CD14-positive monocyte (primary cell): ENCODE measurements at regions not wholly inside any gene's neighbourhood (a gene's known extent, or its start where the extent isn't known, plus 50 kb on each side); places are given as distances from the start of the nearest gene placed in this dataset.

ENCODE experiments used
- DNase-seq, 3 donors: peaks; one replicate each; pipeline ENCODE4 v3.0.0-alpha.2; 2011 to 2022
- H2AFZ ChIP-seq: 2 replicates; pipeline ENCODE4 v1.6.0; 2012; ENCODE audit warnings: mild to moderate bottlenecking, low read depth, low read length, inconsistent platforms; ENCODE audit not compliant: insufficient read depth, poor library complexity, severe bottlenecking
- H3K27ac ChIP-seq, 2 donors: 1 replicate in 1 of 2; 2 replicates in 1 of 2; pipeline ENCODE4 v1.5.1; 2012 to 2013; ENCODE audit warnings: low read length in 2 of 2, control low read depth in 1 of 2, inconsistent platforms in 1 of 2, low read depth in 1 of 2, mild to moderate bottlenecking in 1 of 2
- H3K27me3 ChIP-seq, 2 donors: one replicate each; pipeline versions ENCODE4 v1.6.0 to v1.6.1; 2011 to 2013; ENCODE audit warnings: low read length in 2 of 2; ENCODE audit not compliant: control insufficient read depth in 2 of 2, insufficient read depth in 2 of 2
- H3K36me3 ChIP-seq, 2 donors: replicated peaks in 1 of 2; 1 replicate in 1 of 2; 2 replicates in 1 of 2; pipeline versions ENCODE4 v1.5.1 to v1.6.1; 2012 to 2013; ENCODE audit warnings: low read length in 2 of 2, control low read depth in 1 of 2, inconsistent platforms in 1 of 2, mild to moderate bottlenecking in 1 of 2; ENCODE audit not compliant: insufficient read depth in 2 of 2, control insufficient read depth in 1 of 2
- H3K4me1 ChIP-seq, 2 donors: 1 replicate in 1 of 2; 2 replicates in 1 of 2; pipeline versions ENCODE4 v1.5.1 to v1.6.1; 2012 to 2013; ENCODE audit warnings: low read length in 2 of 2, control low read depth in 1 of 2, inconsistent platforms in 1 of 2, mild to moderate bottlenecking in 1 of 2, moderate library complexity in 1 of 2; ENCODE audit not compliant: insufficient read depth in 2 of 2, control insufficient read depth in 1 of 2
- H3K4me2 ChIP-seq: replicated peaks from 2 replicates; pipeline ENCODE3; 2012; ENCODE audit warnings: low read length, moderate library complexity, mild to moderate bottlenecking; ENCODE audit not compliant: poor library complexity, severe bottlenecking; ENCODE audit errors: extremely low read depth
- H3K4me3 ChIP-seq, 3 experiments: fragments of 200-600 bp in 1 of 3; sonication (generic) in 1 of 3; replicated peaks in 1 of 3; 1 replicate in 2 of 3; 2 replicates in 1 of 3; pipeline ENCODE4 v1.5.1; 2011 to 2013; ENCODE audit warnings: low read length in 3 of 3, mild to moderate bottlenecking in 3 of 3, control low read depth in 2 of 3, low read depth in 2 of 3, inconsistent platforms in 1 of 3, moderate library complexity in 1 of 3
- H3K79me2 ChIP-seq: 2 replicates; pipeline ENCODE4 v1.6.0; 2012; ENCODE audit warnings: mild to moderate bottlenecking, control low read depth, inconsistent platforms, low read length, moderate library complexity; ENCODE audit not compliant: insufficient read depth
- H3K9ac ChIP-seq: 2 replicates; pipeline ENCODE4 v1.6.0; 2017; ENCODE audit warnings: low read length, mild to moderate bottlenecking; ENCODE audit not compliant: insufficient read depth, poor library complexity, severe bottlenecking
- H3K9me3 ChIP-seq, 2 donors: replicated peaks in 1 of 2; 1 replicate in 1 of 2; 2 replicates in 1 of 2; pipeline versions ENCODE4 v1.5.1 to v1.6.1; 2012 to 2013; ENCODE audit warnings: low read length in 2 of 2, control low read depth in 1 of 2; ENCODE audit not compliant: control insufficient read depth in 1 of 2, insufficient read depth in 1 of 2
- H4K20me1 ChIP-seq: 2 replicates; pipeline ENCODE4 v1.6.0; 2012; ENCODE audit warnings: mild to moderate bottlenecking, low read length, control low read depth, moderate library complexity; ENCODE audit not compliant: insufficient read depth
- H3K27ac Mint-ChIP-seq, 7 donors: one replicate each; pipeline ENCODE4 v1.8.0; 2020; ENCODE audit warnings: mild to moderate bottlenecking in 7 of 7, mixed read lengths in 7 of 7, moderate library complexity in 6 of 7, inconsistent platforms in 2 of 7
- H3K27me3 Mint-ChIP-seq, 3 donors: one replicate each; pipeline ENCODE4 v1.8.0; 2021 to 2022; ENCODE audit warnings: low read depth in 3 of 3, mild to moderate bottlenecking in 3 of 3, mixed read lengths in 3 of 3, moderate library complexity in 3 of 3, inconsistent platforms in 1 of 3
- H3K36me3 Mint-ChIP-seq, 2 donors: one replicate each; pipeline ENCODE4 v1.8.0; 2020; ENCODE audit warnings: mixed read lengths in 2 of 2, inconsistent platforms in 1 of 2, mild to moderate bottlenecking in 1 of 2
- H3K4me1 Mint-ChIP-seq: one replicate; pipeline ENCODE4 v1.8.0; 2020; ENCODE audit warnings: mild to moderate bottlenecking, mixed read lengths
- H3K4me3 Mint-ChIP-seq, 2 donors: one replicate each; pipeline ENCODE4 v1.8.0; 2020; ENCODE audit warnings: mild to moderate bottlenecking in 2 of 2, mixed read lengths in 2 of 2, moderate library complexity in 1 of 2
- H3K9me3 Mint-ChIP-seq, 7 donors: one replicate each; pipeline ENCODE4 v1.8.0; 2020 to 2022; ENCODE audit warnings: mixed read lengths in 7 of 7, mild to moderate bottlenecking in 6 of 7, moderate library complexity in 6 of 7, inconsistent platforms in 2 of 7
- WGBS: methylation state at CpG from one replicate; pipeline ENCODE4 v1.1.5; 2013; ENCODE audit warnings: missing lambda C conversion rate; ENCODE audit not compliant: insufficient coverage; 5-methylcytosine and 5-hydroxymethylcytosine counted together
- intact Hi-C, 2 donors: fragments of 100-400 bp; cut with micrococcal nuclease; formaldehyde crosslinking; loops; one replicate each; pipeline versions ENCODE4 v1.15.0 to v1.15.1; 2023
- TF ChIP-seq, protein P1 (sequence below): fragments of 200-600 bp; IDR thresholded peaks from one replicate; pipeline ENCODE4 v1.8.0; 2022; ENCODE audit warnings: antibody characterized with exemption, mild to moderate bottlenecking

DNA sequence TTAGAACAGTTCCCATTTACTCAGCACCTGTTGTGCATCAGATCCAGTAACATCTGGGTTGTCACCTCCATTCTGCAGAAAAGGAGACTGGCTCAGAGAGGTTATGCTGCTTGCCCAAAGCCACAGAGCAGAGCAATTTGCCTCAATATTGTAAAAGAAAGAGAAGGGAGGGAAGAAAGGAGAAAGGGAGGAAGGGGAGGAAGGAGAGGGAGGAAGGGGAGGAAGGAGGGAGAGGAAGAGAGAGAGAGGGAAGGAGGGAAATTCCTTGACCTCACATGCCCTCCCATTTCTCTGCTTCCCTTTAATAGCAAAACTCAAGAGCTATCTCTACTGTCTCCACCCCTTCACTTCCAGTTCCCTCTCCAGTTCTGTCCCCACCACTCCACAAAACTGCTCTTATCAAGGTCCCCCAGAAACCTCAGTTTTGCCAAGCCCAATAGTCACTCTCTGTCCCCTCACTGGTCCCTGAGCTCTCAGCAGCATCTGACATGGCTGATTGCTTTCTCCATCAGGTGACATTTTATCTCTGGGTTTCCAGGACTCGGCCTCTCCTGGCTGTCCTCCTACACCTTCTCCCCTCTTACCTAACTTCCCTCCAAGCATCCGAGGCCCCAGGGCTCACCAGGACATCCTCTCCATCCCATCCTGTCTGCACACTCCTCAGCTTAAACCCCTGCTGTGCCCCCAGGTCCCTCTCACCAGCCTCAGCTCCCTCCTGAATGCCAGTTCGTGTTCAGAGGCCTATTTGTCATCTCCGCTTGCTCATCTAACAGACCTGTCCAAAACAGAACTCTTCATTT, 104.7 kb upstream of the LINGO1 start:
- Mint-ChIP-seq H3K4me3 (no peak overlapping the region), H3K27me3 (peaks cover 4 to 12% (median 7%) of the 10 kb centered on the region in 3 donors), H3K4me1 (peaks cover 4% of the 10 kb centered on the region), H3K36me3 (no peaks in the 10 kb centered on the region), H3K9me3 (no peaks in the 10 kb centered on the region), H3K27ac (peak overlapping the region in 1 of 7 donors; percentile 29)
- Histone ChIP-seq H3K4me1 (no peaks in the 10 kb centered on the region), H3K9ac (no peak overlapping the region), H3K27ac (no peak overlapping the region), H4K20me1 (no peaks in the 10 kb centered on the region), H3K27me3 (peaks cover 0 to 7% of the 10 kb centered on the region in 2 donors), H3K4me2 (no peak overlapping the region), H3K36me3 (no peaks in the 10 kb centered on the region), H3K9me3 (no peaks in the 10 kb centered on the region), H2AFZ (no peak overlapping the region), H3K4me3 (no peak overlapping the region), H3K79me2 (no peaks in the 10 kb centered on the region)
- TF ChIP-seq, protein P1, sequence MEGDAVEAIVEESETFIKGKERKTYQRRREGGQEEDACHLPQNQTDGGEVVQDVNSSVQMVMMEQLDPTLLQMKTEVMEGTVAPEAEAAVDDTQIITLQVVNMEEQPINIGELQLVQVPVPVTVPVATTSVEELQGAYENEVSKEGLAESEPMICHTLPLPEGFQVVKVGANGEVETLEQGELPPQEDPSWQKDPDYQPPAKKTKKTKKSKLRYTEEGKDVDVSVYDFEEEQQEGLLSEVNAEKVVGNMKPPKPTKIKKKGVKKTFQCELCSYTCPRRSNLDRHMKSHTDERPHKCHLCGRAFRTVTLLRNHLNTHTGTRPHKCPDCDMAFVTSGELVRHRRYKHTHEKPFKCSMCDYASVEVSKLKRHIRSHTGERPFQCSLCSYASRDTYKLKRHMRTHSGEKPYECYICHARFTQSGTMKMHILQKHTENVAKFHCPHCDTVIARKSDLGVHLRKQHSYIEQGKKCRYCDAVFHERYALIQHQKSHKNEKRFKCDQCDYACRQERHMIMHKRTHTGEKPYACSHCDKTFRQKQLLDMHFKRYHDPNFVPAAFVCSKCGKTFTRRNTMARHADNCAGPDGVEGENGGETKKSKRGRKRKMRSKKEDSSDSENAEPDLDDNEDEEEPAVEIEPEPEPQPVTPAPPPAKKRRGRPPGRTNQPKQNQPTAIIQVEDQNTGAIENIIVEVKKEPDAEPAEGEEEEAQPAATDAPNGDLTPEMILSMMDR = no peak
- intact Hi-C loops = no loop called here
- WGBS = 46% methylated on average over 4 of the region's 4 CpGs
- no peak for DNase-seq

DNA sequence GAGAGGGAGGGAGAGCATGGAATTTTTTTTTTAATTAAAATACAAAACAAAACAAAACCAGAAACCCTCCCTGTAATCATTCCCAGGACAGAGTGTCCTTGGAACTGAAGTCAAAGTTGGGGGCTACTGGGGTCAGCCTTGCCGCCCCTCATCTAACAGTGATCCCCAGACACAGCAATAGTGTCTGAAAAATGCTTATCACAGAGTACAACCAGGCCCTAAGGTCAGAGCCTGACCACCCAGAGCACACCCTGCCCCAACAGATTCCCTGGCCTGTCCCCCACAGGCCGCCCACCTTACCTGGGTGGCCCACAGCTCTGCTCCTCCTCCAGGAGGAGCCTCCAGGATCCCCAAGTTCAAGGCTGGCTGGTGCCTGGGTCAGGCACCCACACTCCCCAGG, 101.6 kb upstream of the LINGO1 start:
- Mint-ChIP-seq H3K9me3 (no peaks in the 10 kb centered on the region), H3K4me1 (peaks cover 4% of the 10 kb centered on the region), H3K27ac (no peak overlapping the region), H3K36me3 (no peaks in the 10 kb centered on the region), H3K27me3 (peaks cover 4 to 11% (median 5%) of the 10 kb centered on the region in 3 donors), H3K4me3 (no peak overlapping the region)
- no peaks in the 10 kb centered on the region for H3K36me3 ChIP-seq
- no peak overlapping the region for H3K27ac ChIP-seq
- no peak overlapping the region for H3K9ac ChIP-seq
- 92% methylated on average over 2 of the region's 2 CpGs for WGBS
- H3K9me3 ChIP-seq = no peaks in the 10 kb centered on the region
- H3K4me3 ChIP-seq = no peak overlapping the region
- H3K27me3 ChIP-seq = peaks cover 0 to 7% of the 10 kb centered on the region in 2 donors
- no peaks in the 10 kb centered on the region for H3K4me1 ChIP-seq
- DNase-seq = no peak
- intact Hi-C loops = no loop called here
- no peaks in the 10 kb centered on the region for H3K79me2 ChIP-seq
- TF ChIP-seq, protein P1 = no peak
- no peak overlapping the region for H2AFZ ChIP-seq
- H4K20me1 ChIP-seq = no peaks in the 10 kb centered on the region
- no peak overlapping the region for H3K4me2 ChIP-seq
